Fibroblast of the aortic adventitia (primary cell): ENCODE measurements at regions not wholly inside any gene's neighbourhood (a gene's known extent, or its start where the extent isn't known, plus 50 kb on each side); places are given as distances from the start of the nearest gene placed in this dataset.

Source experiments
- DNase-seq: peaks from one replicate; pipeline ENCODE4 v3.0.0-alpha.2; 2010; ENCODE audit warnings: low read depth
- H3K4me3 ChIP-seq: 2 replicates; pipeline ENCODE4 v1.5.1; 2011; ENCODE audit warnings: low read depth, mild to moderate bottlenecking, control low read depth, low read length, moderate library complexity
- CTCF ChIP-seq: IDR thresholded peaks from 2 replicates; pipeline ENCODE4 v1.5.1; 2011; ENCODE audit warnings: mild to moderate bottlenecking, low read length, control low read depth, inconsistent platforms; ENCODE audit not compliant: insufficient read depth

- no peak overlapping the region for H3K4me3 ChIP-seq
- no peak for TF ChIP-seq CTCF
- no peak for DNase-seq
Observed at GRCh38 chr5:2442496-2443354, 308.8 kb downstream of the IRX2 start.

- no peak overlapping the region for H3K4me3 ChIP-seq
- no peak for DNase-seq
- TF ChIP-seq CTCF: no peak
Observed at GRCh38 chr5:2441495-2442180, 309.8 kb downstream of the IRX2 start.

- DNase-seq: no peak
- no peak overlapping the region for H3K4me3 ChIP-seq
- TF ChIP-seq CTCF: no peak
Observed at GRCh38 chr5:2439608-2440007, 311.9 kb downstream of the IRX2 start.

- H3K4me3 ChIP-seq: no peak overlapping the region
- DNase-seq: no peak
- TF ChIP-seq CTCF: no peak
Observed at GRCh38 chr5:2433086-2433485, 318.4 kb downstream of the IRX2 start.

- DNase-seq: no peak
- TF ChIP-seq CTCF: no peak
- H3K4me3 ChIP-seq: no peak overlapping the region
Observed at GRCh38 chr5:2432076-2432920, 319.2 kb downstream of the IRX2 start.

- no peak for DNase-seq
- no peak for TF ChIP-seq CTCF
- no peak overlapping the region for H3K4me3 ChIP-seq
Observed at GRCh38 chr5:2430606-2431005, 320.9 kb downstream of the IRX2 start.
